H1 (cell line): ENCODE measurements at regions not wholly inside any gene's neighbourhood (a gene's known extent, or its start where the extent isn't known, plus 50 kb on each side); places are given as distances from the start of the nearest gene placed in this dataset.

Source experiments
- CTCF ChIA-PET: fragments of 300-600 bp; sonication (Branson Sonifier 250); formaldehyde crosslinking; loops from one replicate; lab custom pipeline; 2021; ENCODE audit not compliant: partially characterized antibody; lab: Charles Lee
- POLR2A ChIA-PET: fragments of 300-600 bp; sonication (Branson Sonifier 250); formaldehyde crosslinking; loops from one replicate; lab custom pipeline; 2021; ENCODE audit warnings: inconsistent platforms; ENCODE audit not compliant: partially characterized antibody; lab: Charles Lee
- DNase-seq, 2 experiments: peaks; one replicate each; pipeline versions ENCODE4 v3.0.0 to v3.0.0-alpha.2; 2010 to 2022; ENCODE audit warnings: low spot score in 2 of 2, low read depth in 1 of 2, mixed read lengths in 1 of 2
- FAIRE-seq: peaks from 2 replicates; lab custom pipeline; 2011; peaks lifted over from hg19 to GRCh38; lab: Jason Lieb, UNC
- H2AFZ ChIP-seq: 2 replicates; pipeline ENCODE4 v1.8.1; 2012; ENCODE audit warnings: low read length, inconsistent platforms
- H2AK5ac ChIP-seq: 2 replicates; pipeline ENCODE4 v1.6.1; 2013; ENCODE audit warnings: low read depth, low read length
- H2BK120ac ChIP-seq: replicated peaks from 2 replicates; pipeline ENCODE3; 2013; ENCODE audit warnings: low read depth, low read length, inconsistent platforms
- H2BK12ac ChIP-seq: 2 replicates; pipeline ENCODE4 v1.6.1; 2013; ENCODE audit warnings: low read depth, low read length
- H2BK15ac ChIP-seq: 2 replicates; pipeline ENCODE4 v1.6.1; 2013; ENCODE audit warnings: low read length
- H2BK20ac ChIP-seq: 2 replicates; pipeline ENCODE4 v1.6.1; 2013; ENCODE audit warnings: low read length
- H2BK5ac ChIP-seq: 2 replicates; pipeline ENCODE4 v1.6.1; 2013; ENCODE audit warnings: low read depth, low read length
- H3K14ac ChIP-seq: 2 replicates; pipeline ENCODE4 v1.6.1; 2013; ENCODE audit warnings: inconsistent platforms; ENCODE audit not compliant: insufficient read length
- H3K18ac ChIP-seq: 2 replicates; pipeline ENCODE4 v1.6.1; 2013; ENCODE audit warnings: low read length; ENCODE audit errors: extremely low read depth
- H3K23ac ChIP-seq: 2 replicates; pipeline ENCODE4 v1.6.1; 2013; ENCODE audit warnings: inconsistent platforms; ENCODE audit not compliant: insufficient read length
- H3K23me2 ChIP-seq: 2 replicates; pipeline ENCODE4 v1.6.1; 2013; ENCODE audit warnings: low read depth, low read length
- H3K27ac ChIP-seq: 2 replicates; pipeline ENCODE4 v1.6.1; 2011; ENCODE audit warnings: low read depth, low read length, inconsistent platforms
- H3K27me3 ChIP-seq, 4 experiments: replicated peaks in 1 of 4; 1 replicate in 1 of 4; 2 replicates in 3 of 4; pipeline versions ENCODE4 v1.6.1 to v1.8.1; 2011 to 2013; ENCODE audit warnings: low read length in 3 of 4, mild to moderate bottlenecking in 3 of 4, inconsistent platforms in 2 of 4, mixed read lengths in 2 of 4, moderate library complexity in 1 of 4; ENCODE audit not compliant: control insufficient read depth in 3 of 4, insufficient read depth in 3 of 4; ENCODE audit errors: extremely low read depth in 1 of 4
- H3K36me3 ChIP-seq, 4 experiments: 2 replicates each; pipeline versions ENCODE4 v1.6.1 to v1.8.1; 2011 to 2013; ENCODE audit warnings: mild to moderate bottlenecking in 4 of 4, low read length in 3 of 4, moderate library complexity in 2 of 4, control low read depth in 1 of 4, inconsistent platforms in 1 of 4; ENCODE audit not compliant: insufficient read depth in 4 of 4, control insufficient read depth in 2 of 4
- H3K4ac ChIP-seq: replicated peaks from 2 replicates; pipeline ENCODE3; 2013; ENCODE audit warnings: low read length, low read depth, mixed read lengths, inconsistent platforms; ENCODE audit not compliant: insufficient read length
- H3K4me1 ChIP-seq, 4 experiments: replicated peaks in 1 of 4; 1 replicate in 1 of 4; 2 replicates in 3 of 4; pipeline versions ENCODE4 v1.6.1 to v1.8.1; 2011 to 2013; ENCODE audit warnings: low read length in 3 of 4, inconsistent platforms in 2 of 4, mixed read lengths in 1 of 4; ENCODE audit not compliant: insufficient read depth in 4 of 4, control insufficient read depth in 3 of 4
- H3K4me2 ChIP-seq, 2 experiments: 2 replicates each; pipeline versions ENCODE4 v1.6.1 to v1.8.1; 2011 to 2013; ENCODE audit warnings: low read depth in 2 of 2, low read length in 2 of 2, control low read depth in 1 of 2, inconsistent platforms in 1 of 2, mild to moderate bottlenecking in 1 of 2; ENCODE audit not compliant: insufficient read depth in 1 of 2
- H3K4me3 ChIP-seq, 4 experiments: fragments of 200-600, 300-600 bp in 1 of 4; sonication (generic), shearing (Covaris generic), sonication (Bioruptor Twin) in 1 of 4; 2 replicates each; pipeline versions ENCODE4 v1.5.1 to v1.8.1; 2011 to 2016; ENCODE audit warnings: low read length in 4 of 4, low read depth in 3 of 4, control low read depth in 2 of 4, inconsistent platforms in 2 of 4, mild to moderate bottlenecking in 2 of 4, mixed read lengths in 1 of 4, moderate library complexity in 1 of 4; ENCODE audit not compliant: insufficient read depth in 2 of 4; ENCODE audit errors: extremely low read depth in 1 of 4
- H3K56ac ChIP-seq: replicated peaks from 2 replicates; pipeline ENCODE3; 2013; ENCODE audit warnings: low read depth, mild to moderate bottlenecking, mixed read lengths, low read length, inconsistent platforms; ENCODE audit not compliant: insufficient read length
- H3K79me1 ChIP-seq: 2 replicates; pipeline ENCODE4 v1.6.1; 2013; ENCODE audit warnings: low read depth, low read length, control low read depth
- H3K79me2 ChIP-seq, 2 experiments: 2 replicates each; pipeline versions ENCODE4 v1.6.1 to v1.8.1; 2012 to 2013; ENCODE audit warnings: low read length in 2 of 2, mild to moderate bottlenecking in 2 of 2, inconsistent platforms in 1 of 2; ENCODE audit not compliant: insufficient read depth in 2 of 2, control insufficient read depth in 1 of 2
- H3K9ac ChIP-seq, 4 experiments: replicated peaks in 1 of 4; 1 replicate in 1 of 4; 2 replicates in 3 of 4; pipeline versions ENCODE4 v1.6.1 to v1.8.1; 2011 to 2013; ENCODE audit warnings: low read depth in 3 of 4, low read length in 3 of 4, control low read depth in 2 of 4, mild to moderate bottlenecking in 2 of 4, moderate library complexity in 2 of 4, inconsistent platforms in 1 of 4; ENCODE audit errors: extremely low read depth in 1 of 4
- H3K9me3 ChIP-seq, 2 experiments: 2 replicates each; pipeline versions ENCODE4 v1.6.1 to v1.8.1; 2012 to 2013; ENCODE audit warnings: mild to moderate bottlenecking in 2 of 2, moderate library complexity in 2 of 2, control low read depth in 1 of 2, inconsistent platforms in 1 of 2, low read depth in 1 of 2, low read length in 1 of 2, mixed read lengths in 1 of 2; ENCODE audit not compliant: insufficient read depth in 2 of 2
- H4K20me1 ChIP-seq, 2 experiments: replicated peaks in 1 of 2; 2 replicates each; pipeline versions ENCODE3 to v1.8.1; 2011 to 2013; ENCODE audit warnings: inconsistent platforms in 2 of 2, low read length in 2 of 2, mild to moderate bottlenecking in 1 of 2; ENCODE audit not compliant: insufficient read depth in 2 of 2, control insufficient read depth in 1 of 2
- H4K5ac ChIP-seq: 2 replicates; pipeline ENCODE4 v1.6.1; 2013; ENCODE audit warnings: low read length, low read depth, mixed read lengths, inconsistent platforms; ENCODE audit not compliant: insufficient read length
- H4K8ac ChIP-seq: 2 replicates; pipeline ENCODE4 v1.8.0; 2013; ENCODE audit warnings: mild to moderate bottlenecking, moderate library complexity, low read length, inconsistent platforms; ENCODE audit not compliant: insufficient read depth; ENCODE audit errors: extremely low read depth
- H4K91ac ChIP-seq: replicated peaks from 2 replicates; pipeline ENCODE3; 2013; ENCODE audit warnings: low read length, mixed read lengths, inconsistent platforms; ENCODE audit not compliant: insufficient read length
- ASH2L ChIP-seq: fragments of 200-600, 300-600 bp; sonication (generic); IDR thresholded peaks from one replicate; pipeline ENCODE4 v1.7.1; 2017; ENCODE audit warnings: low read length
- ATF3 ChIP-seq: IDR thresholded peaks from 2 replicates; pipeline ENCODE4 v1.6.1; 2011; ENCODE audit warnings: low read depth, mild to moderate bottlenecking, low read length; ENCODE audit not compliant: insufficient read depth
- CHD1 ChIP-seq: IDR thresholded peaks from 2 replicates; pipeline ENCODE4 v1.6.1; 2012; ENCODE audit warnings: low read depth, low read length, improper control_type of control experiment
- EGR1 ChIP-seq: IDR thresholded peaks from 2 replicates; pipeline ENCODE4 v1.6.1; 2011; ENCODE audit warnings: low read depth, low read length, borderline replicate concordance
- FOSL1 ChIP-seq: IDR thresholded peaks from 2 replicates; pipeline ENCODE4 v1.6.1; 2011; ENCODE audit warnings: mild to moderate bottlenecking, low read depth, low read length, moderate library complexity; ENCODE audit not compliant: insufficient read depth
- HDAC2 ChIP-seq, 2 experiments: fragments of 300-600 bp in 1 of 2; sonication (generic) in 1 of 2; IDR thresholded peaks; 2 replicates each; pipeline ENCODE4 v1.6.1; 2011 to 2012; ENCODE audit warnings: low read depth in 2 of 2, low read length in 2 of 2, mild to moderate bottlenecking in 2 of 2, moderate library complexity in 2 of 2, borderline replicate concordance in 1 of 2, inconsistent platforms in 1 of 2
- JUN ChIP-seq: IDR thresholded peaks from 2 replicates; pipeline ENCODE4 v1.6.1; 2011; ENCODE audit warnings: low read depth, mild to moderate bottlenecking, improper control_type of control experiment, low read length
- NRF1 ChIP-seq: IDR thresholded peaks from 2 replicates; pipeline ENCODE4 v1.6.1; 2011; ENCODE audit warnings: mild to moderate bottlenecking, low read depth, low read length, improper control_type of control experiment
- RBBP5 ChIP-seq: IDR thresholded peaks from 2 replicates; pipeline ENCODE4 v1.7.1; 2012; ENCODE audit warnings: low read depth, mild to moderate bottlenecking, inconsistent platforms, low read length, moderate library complexity, borderline replicate concordance
- RNF2 ChIP-seq: fragments of 200-900, 300-1000 bp; sonication (generic); IDR thresholded peaks from 2 replicates; pipeline ENCODE4 v1.7.1; 2016; ENCODE audit warnings: borderline replicate concordance, low read depth, mild to moderate bottlenecking, antibody characterized with exemption, low read length; ENCODE audit not compliant: poor library complexity, severe bottlenecking; ENCODE audit errors: missing control alignments
- SP1 ChIP-seq: IDR thresholded peaks from 2 replicates; pipeline ENCODE4 v1.6.1; 2011; ENCODE audit warnings: low read depth, low read length
- SP2 ChIP-seq: IDR thresholded peaks from 2 replicates; pipeline ENCODE4 v1.6.1; 2012; ENCODE audit warnings: mild to moderate bottlenecking, low read length, inconsistent platforms
- SUZ12 ChIP-seq: fragments of 200-600 bp; sonication (generic); IDR thresholded peaks from 2 replicates; pipeline ENCODE4 v1.6.1; 2012; ENCODE audit warnings: mild to moderate bottlenecking, inconsistent platforms, low read length, moderate library complexity, mixed read lengths
- TAF7 ChIP-seq: optimal IDR thresholded peaks from 2 replicates; pipeline ENCODE3; 2011; ENCODE audit warnings: low read depth, mild to moderate bottlenecking, inconsistent platforms, low read length, moderate library complexity, borderline replicate concordance
- YY1 ChIP-seq: IDR thresholded peaks from 2 replicates; pipeline ENCODE4 v1.6.1; 2011; ENCODE audit warnings: low read depth, mild to moderate bottlenecking, low read length
- WGBS, 2 experiments: shearing (Covaris generic) in 1 of 2; methylation state at CpG; one replicate each; pipeline versions ENCODE4 v1.1.6 to v1.1.7; 2013 to 2015; ENCODE audit warnings: low lambda C conversion rate in 2 of 2, mixed read lengths in 2 of 2, inconsistent platforms in 1 of 2, low coverage in 1 of 2, missing lambda C conversion rate in 1 of 2; ENCODE audit not compliant: insufficient replicate concordance in 2 of 2, insufficient coverage in 1 of 2, insufficient read length in 1 of 2; ENCODE audit errors: extremely low coverage in 1 of 2, missing lambda C conversion rate in 1 of 2; 5-methylcytosine and 5-hydroxymethylcytosine counted together

GRCh38 chr21:20306836-20307235 is 691.4 kb upstream of the NCAM2 start:
- POLR2A ChIA-PET = no interaction called here
- H2BK15ac ChIP-seq = no peak overlapping the region
- no peak for FAIRE-seq
- no peak overlapping the region for H3K56ac ChIP-seq
- H3K4me1 ChIP-seq = peaks cover 0 to 3% (median 0%) of the 10 kb centered on the region in 4 experiments; a peak in 2 of 7 replicates
- no peaks in the 10 kb centered on the region for H3K79me1 ChIP-seq
- H3K23ac ChIP-seq = no peak overlapping the region
- no peak overlapping the region for H2BK120ac ChIP-seq
- no peak for DNase-seq
- no peak overlapping the region for H4K5ac ChIP-seq
- no peak overlapping the region for H3K4ac ChIP-seq
- H4K91ac ChIP-seq = no peak overlapping the region
- no peak overlapping the region for H3K9ac ChIP-seq
- H4K8ac ChIP-seq = no peak overlapping the region
- no peaks in the 10 kb centered on the region for H3K79me2 ChIP-seq
- H3K23me2 ChIP-seq = no peaks in the 10 kb centered on the region
- no peaks in the 10 kb centered on the region for H4K20me1 ChIP-seq
- H2BK12ac ChIP-seq = no peak overlapping the region
- no peak overlapping the region for H3K4me3 ChIP-seq
- 97% methylated on average over 3 of the region's 3 CpGs; no CpG with 5 or more reads in 1 of the 2 experiments for WGBS, 2 experiments
- H3K27me3 ChIP-seq = no peaks in the 10 kb centered on the region
- no peaks in the 10 kb centered on the region for H3K36me3 ChIP-seq
- H3K27ac ChIP-seq = no peak overlapping the region
- no peak overlapping the region for H3K14ac ChIP-seq
- no peak overlapping the region for H3K4me2 ChIP-seq
- no peak overlapping the region for H2AFZ ChIP-seq
- no peak overlapping the region for H3K18ac ChIP-seq
- no peak overlapping the region for H2BK5ac ChIP-seq
- CTCF ChIA-PET = no interaction called here
- H2BK20ac ChIP-seq = no peak overlapping the region
- no peaks in the 10 kb centered on the region for H3K9me3 ChIP-seq
- no peak overlapping the region for H2AK5ac ChIP-seq
- TF ChIP-seq RBBP5 (no peak), NRF1 (no peak), TAF7 (no peak), ATF3 (no peak), EGR1 (no peak), ASH2L (no peak), YY1 (no peak), CHD1 (no peak), RNF2 (no peak), JUN (no peak), HDAC2 (IDR thresholded peaks at IDR 0.05; ENCODE audit: borderline replicate concordance in 1 of 2, low read depth in 2 of 2, low read length in 2 of 2) (no peak), SP2 (no peak), SUZ12 (no peak), SP1 (no peak), FOSL1 (no peak)
